OCI-LY3 (cell line): ENCODE measurements at regions not wholly inside any gene's neighbourhood (a gene's known extent, or its start where the extent isn't known, plus 50 kb on each side); places are given as distances from the start of the nearest gene placed in this dataset.

Experiments used
- EZH2phosphoT487 ChIP-seq: fragments of 200-600 bp; shearing (Covaris generic); IDR thresholded peaks from 2 replicates; pipeline ENCODE4 v1.6.1; 2018; ENCODE audit warnings: antibody characterized with exemption, mixed run types, low read depth
- TF ChIP-seq, protein P1 (sequence below): fragments of 200-600, 300-600 bp; sonication (generic); IDR thresholded peaks from 2 replicates; pipeline ENCODE4 v1.5.1; 2014; ENCODE audit warnings: antibody characterized with exemption, low read length, low read depth

DNA sequence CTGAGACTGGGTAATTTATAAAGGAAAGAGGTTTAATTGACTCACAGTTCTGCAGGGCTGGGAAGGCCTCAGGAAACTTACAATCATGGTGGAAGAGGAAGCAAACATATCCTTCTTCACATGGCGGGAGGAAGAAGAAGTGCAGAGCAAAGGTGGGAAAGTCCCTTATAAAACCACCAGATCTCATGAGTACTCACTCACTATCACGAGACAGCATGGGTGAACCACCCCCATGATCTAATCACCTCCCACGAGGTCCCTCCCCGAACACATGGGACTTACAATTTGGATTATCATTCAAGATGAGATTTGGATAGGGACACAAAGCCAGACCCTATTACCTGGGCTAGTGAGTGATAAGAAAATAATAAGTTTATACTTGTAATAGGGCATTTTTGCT, 70.6 kb upstream of the HS3ST2 start:
- TF ChIP-seq EZH2phosphoT487: no peak
- TF ChIP-seq, protein P1, sequence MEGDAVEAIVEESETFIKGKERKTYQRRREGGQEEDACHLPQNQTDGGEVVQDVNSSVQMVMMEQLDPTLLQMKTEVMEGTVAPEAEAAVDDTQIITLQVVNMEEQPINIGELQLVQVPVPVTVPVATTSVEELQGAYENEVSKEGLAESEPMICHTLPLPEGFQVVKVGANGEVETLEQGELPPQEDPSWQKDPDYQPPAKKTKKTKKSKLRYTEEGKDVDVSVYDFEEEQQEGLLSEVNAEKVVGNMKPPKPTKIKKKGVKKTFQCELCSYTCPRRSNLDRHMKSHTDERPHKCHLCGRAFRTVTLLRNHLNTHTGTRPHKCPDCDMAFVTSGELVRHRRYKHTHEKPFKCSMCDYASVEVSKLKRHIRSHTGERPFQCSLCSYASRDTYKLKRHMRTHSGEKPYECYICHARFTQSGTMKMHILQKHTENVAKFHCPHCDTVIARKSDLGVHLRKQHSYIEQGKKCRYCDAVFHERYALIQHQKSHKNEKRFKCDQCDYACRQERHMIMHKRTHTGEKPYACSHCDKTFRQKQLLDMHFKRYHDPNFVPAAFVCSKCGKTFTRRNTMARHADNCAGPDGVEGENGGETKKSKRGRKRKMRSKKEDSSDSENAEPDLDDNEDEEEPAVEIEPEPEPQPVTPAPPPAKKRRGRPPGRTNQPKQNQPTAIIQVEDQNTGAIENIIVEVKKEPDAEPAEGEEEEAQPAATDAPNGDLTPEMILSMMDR: no peak
